K562 (cell line): ENCODE measurements at regions not wholly inside any gene's neighbourhood (a gene's known extent, or its start where the extent isn't known, plus 50 kb on each side); places are given as distances from the start of the nearest gene placed in this dataset.

Source experiments
- CBFB ChIP-seq: sonication (generic); formaldehyde crosslinking; IDR thresholded peaks from 2 replicates; pipeline ENCODE4 v1.4.0; 2020; ENCODE audit warnings: mild to moderate bottlenecking, missing genetic modification reagents
- CHD2 ChIP-seq: IDR thresholded peaks from 2 replicates; pipeline ENCODE4 v1.6.1; 2011; ENCODE audit warnings: low read depth, low read length
- CTBP1 ChIP-seq: fragments of 450-650 bp; IDR thresholded peaks from 2 replicates; pipeline ENCODE4 v1.6.1; 2016; ENCODE audit warnings: borderline replicate concordance
- GTF3C2 ChIP-seq: IDR thresholded peaks from 3 replicates; pipeline ENCODE4 v1.6.1; 2011; ENCODE audit warnings: borderline replicate concordance, mild to moderate bottlenecking, moderate library complexity; ENCODE audit not compliant: insufficient read length; ENCODE audit errors: extremely low read depth
- PTTG1 ChIP-seq: fragments of 450-650 bp; IDR thresholded peaks from 2 replicates; pipeline ENCODE4 v1.6.1; 2016; ENCODE audit warnings: low read depth, mild to moderate bottlenecking, missing genetic modification characterization, missing compliant biosample characterization
- SNIP1 ChIP-seq: fragments of 450-650 bp; IDR thresholded peaks from 2 replicates; pipeline ENCODE4 v1.7.1; 2017; ENCODE audit warnings: low read depth, mild to moderate bottlenecking
- YY1 ChIP-seq, 3 experiments: IDR thresholded peaks; 2 replicates each; pipeline ENCODE4 v1.6.1; 2011; ENCODE audit warnings: low read length in 2 of 3, mild to moderate bottlenecking in 2 of 3, moderate library complexity in 2 of 3, borderline replicate concordance in 1 of 3, control low read depth in 1 of 3, low read depth in 1 of 3; ENCODE audit not compliant: insufficient read depth in 3 of 3, insufficient replicate concordance in 2 of 3, control insufficient read depth in 1 of 3, insufficient read length in 1 of 3; ENCODE audit errors: extremely low read depth in 1 of 3
- ZBTB5 ChIP-seq: fragments of 450-650 bp; IDR thresholded peaks from 2 replicates; pipeline ENCODE4 v1.6.1; 2017; ENCODE audit warnings: antibody characterized with exemption
- ZNF398 ChIP-seq: fragments of 250-450 bp; sonication (Bioruptor Pico); IDR thresholded peaks from 2 replicates; pipeline ENCODE4 v1.8.0; 2021; ENCODE audit warnings: moderate library complexity, mild to moderate bottlenecking, inconsistent platforms
- ZNF436 ChIP-seq: fragments of 250-450, 450-650 bp; sonication (Bioruptor Pico); formaldehyde crosslinking; IDR thresholded peaks from 2 replicates; pipeline ENCODE4 v1.7.0; 2020; ENCODE audit warnings: mild to moderate bottlenecking
- ZNF586 ChIP-seq: fragments of 450-650 bp; formaldehyde crosslinking; conservative IDR thresholded peaks from 2 replicates; pipeline ENCODE4 v1.4.0; 2020; ENCODE audit warnings: mild to moderate bottlenecking, moderate library complexity
- TF ChIP-seq, protein P1 (sequence below): fragments of 250-450 bp; sonication (Bioruptor Pico); IDR thresholded peaks from 2 replicates; pipeline ENCODE4 v1.4.0; 2020; ENCODE audit warnings: mild to moderate bottlenecking, moderate library complexity
- TF ChIP-seq, protein P2 (sequence below): fragments of 450-650 bp; IDR thresholded peaks from 2 replicates; pipeline ENCODE4 v1.6.1; 2014; ENCODE audit warnings: low read depth, mild to moderate bottlenecking, moderate library complexity, borderline replicate concordance
- TF ChIP-seq, protein P3 (sequence below): fragments of 250-450 bp; sonication (Bioruptor Pico); IDR thresholded peaks from 2 replicates; pipeline ENCODE4 v1.8.0; 2022; ENCODE audit warnings: moderate library complexity, mild to moderate bottlenecking, inconsistent platforms

- TF ChIP-seq PTTG1 (tag) (no peak), SNIP1 (no peak), CTBP1 (peak; percentile 91; the same call in 1 of the 2 replicates), ZNF586 (CRISPR knock-in tag) (no peak), CBFB (CRISPR knock-in tag) (no peak), ZNF436 (CRISPR knock-in tag) (no peak), YY1 (IDR thresholded peaks at IDR 0.05; ENCODE audit: borderline replicate concordance in 1 of 3, control insufficient read depth in 1 of 3, extremely low read depth in 1 of 3, insufficient read depth in 3 of 3, insufficient read length in 1 of 3, insufficient replicate concordance in 2 of 3, low read depth in 1 of 3, low read length in 2 of 3) (no peak), CHD2 (0 out of 2 replicates have a peak, but pooled peaks have one; percentile 35), GTF3C2 (no peak), ZNF398 (CRISPR knock-in tag) (no peak), ZBTB5 (no peak)
- TF ChIP-seq, protein P1, sequence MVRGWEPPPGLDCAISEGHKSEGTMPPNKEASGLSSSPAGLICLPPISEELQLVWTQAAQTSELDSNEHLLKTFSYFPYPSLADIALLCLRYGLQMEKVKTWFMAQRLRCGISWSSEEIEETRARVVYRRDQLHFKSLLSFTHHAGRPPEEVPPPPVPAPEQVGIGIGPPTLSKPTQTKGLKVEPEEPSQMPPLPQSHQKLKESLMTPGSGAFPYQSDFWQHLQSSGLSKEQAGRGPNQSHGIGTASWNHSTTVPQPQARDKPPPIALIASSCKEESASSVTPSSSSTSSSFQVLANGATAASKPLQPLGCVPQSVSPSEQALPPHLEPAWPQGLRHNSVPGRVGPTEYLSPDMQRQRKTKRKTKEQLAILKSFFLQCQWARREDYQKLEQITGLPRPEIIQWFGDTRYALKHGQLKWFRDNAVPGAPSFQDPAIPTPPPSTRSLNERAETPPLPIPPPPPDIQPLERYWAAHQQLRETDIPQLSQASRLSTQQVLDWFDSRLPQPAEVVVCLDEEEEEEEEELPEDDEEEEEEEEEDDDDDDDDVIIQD (CRISPR knock-in tag), result no peak
- TF ChIP-seq, protein P2, sequence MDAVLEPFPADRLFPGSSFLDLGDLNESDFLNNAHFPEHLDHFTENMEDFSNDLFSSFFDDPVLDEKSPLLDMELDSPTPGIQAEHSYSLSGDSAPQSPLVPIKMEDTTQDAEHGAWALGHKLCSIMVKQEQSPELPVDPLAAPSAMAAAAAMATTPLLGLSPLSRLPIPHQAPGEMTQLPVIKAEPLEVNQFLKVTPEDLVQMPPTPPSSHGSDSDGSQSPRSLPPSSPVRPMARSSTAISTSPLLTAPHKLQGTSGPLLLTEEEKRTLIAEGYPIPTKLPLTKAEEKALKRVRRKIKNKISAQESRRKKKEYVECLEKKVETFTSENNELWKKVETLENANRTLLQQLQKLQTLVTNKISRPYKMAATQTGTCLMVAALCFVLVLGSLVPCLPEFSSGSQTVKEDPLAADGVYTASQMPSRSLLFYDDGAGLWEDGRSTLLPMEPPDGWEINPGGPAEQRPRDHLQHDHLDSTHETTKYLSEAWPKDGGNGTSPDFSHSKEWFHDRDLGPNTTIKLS, result peak; percentile 68; the same call in 1 of the 2 replicates
- TF ChIP-seq, protein P3, sequence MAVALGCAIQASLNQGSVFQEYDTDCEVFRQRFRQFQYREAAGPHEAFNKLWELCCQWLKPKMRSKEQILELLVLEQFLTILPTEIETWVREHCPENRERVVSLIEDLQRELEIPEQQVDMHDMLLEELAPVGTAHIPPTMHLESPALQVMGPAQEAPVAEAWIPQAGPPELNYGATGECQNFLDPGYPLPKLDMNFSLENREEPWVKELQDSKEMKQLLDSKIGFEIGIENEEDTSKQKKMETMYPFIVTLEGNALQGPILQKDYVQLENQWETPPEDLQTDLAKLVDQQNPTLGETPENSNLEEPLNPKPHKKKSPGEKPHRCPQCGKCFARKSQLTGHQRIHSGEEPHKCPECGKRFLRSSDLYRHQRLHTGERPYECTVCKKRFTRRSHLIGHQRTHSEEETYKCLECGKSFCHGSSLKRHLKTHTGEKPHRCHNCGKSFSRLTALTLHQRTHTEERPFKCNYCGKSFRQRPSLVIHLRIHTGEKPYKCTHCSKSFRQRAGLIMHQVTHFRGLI (CRISPR knock-in tag), result 0 out of 2 replicates have a peak, but pooled peaks have one; percentile 5
These were observed 121.6 kb upstream of the FAT1 start (continued) for GRCh38 chr4:186845137-186845842.
